Upper lobe of left lung (tissue), 4 donors: ENCODE measurements at regions not wholly inside any gene's neighbourhood (a gene's known extent, or its start where the extent isn't known, plus 50 kb on each side); places are given as distances from the start of the nearest gene placed in this dataset.

ENCODE experiments used
- EP300 ChIP-seq, 4 donors: sonication (generic); formaldehyde crosslinking; IDR thresholded peaks; one replicate each; pipeline ENCODE4 v1.5.1; 2017; ENCODE audit warnings: antibody characterized with exemption in 4 of 4, control low read depth in 2 of 4
- POLR2A ChIP-seq, 4 donors: fragments of 450-650 bp; IDR thresholded peaks; one replicate each; pipeline ENCODE4 v1.5.1; 2016 to 2017; ENCODE audit warnings: antibody characterized with exemption in 4 of 4, mild to moderate bottlenecking in 2 of 4
- POLR2AphosphoS5 ChIP-seq, 2 donors: sonication (generic); formaldehyde crosslinking; IDR thresholded peaks; one replicate each; pipeline ENCODE4 v1.5.1; 2017; ENCODE audit warnings: antibody characterized with exemption in 2 of 2
- TF ChIP-seq, protein P1 (sequence below), 6 experiments: fragments of 450-650 bp in 4 of 6; fragments of 200-600 bp in 2 of 6; sonication (generic) in 2 of 6; IDR thresholded peaks; one replicate each; pipeline ENCODE4 v1.5.1; 2016 to 2019; ENCODE audit warnings: antibody characterized with exemption in 6 of 6

DNA sequence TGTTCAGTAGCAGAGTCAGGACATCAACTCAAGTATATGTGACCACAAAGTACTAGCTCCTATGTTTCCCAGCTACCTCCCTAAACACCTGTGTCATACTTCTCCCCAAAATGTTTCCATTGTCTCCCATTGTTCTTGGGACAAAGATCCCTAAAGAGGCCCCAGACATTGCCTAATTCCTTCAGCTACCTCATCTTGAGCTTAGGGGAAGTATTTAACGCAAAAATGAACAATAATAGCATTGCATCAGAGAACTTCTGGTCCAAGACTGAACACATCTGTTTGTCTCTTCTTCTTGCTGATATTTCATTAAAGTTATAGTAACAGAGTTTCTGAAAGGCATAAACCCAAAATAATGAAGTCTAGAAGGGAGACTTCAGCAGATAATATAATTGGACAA lies 430.8 kb downstream of the MTRR start:
- TF ChIP-seq POLR2AphosphoS5 (IDR thresholded peaks at IDR 0.05): no peak
- TF ChIP-seq, protein P1, sequence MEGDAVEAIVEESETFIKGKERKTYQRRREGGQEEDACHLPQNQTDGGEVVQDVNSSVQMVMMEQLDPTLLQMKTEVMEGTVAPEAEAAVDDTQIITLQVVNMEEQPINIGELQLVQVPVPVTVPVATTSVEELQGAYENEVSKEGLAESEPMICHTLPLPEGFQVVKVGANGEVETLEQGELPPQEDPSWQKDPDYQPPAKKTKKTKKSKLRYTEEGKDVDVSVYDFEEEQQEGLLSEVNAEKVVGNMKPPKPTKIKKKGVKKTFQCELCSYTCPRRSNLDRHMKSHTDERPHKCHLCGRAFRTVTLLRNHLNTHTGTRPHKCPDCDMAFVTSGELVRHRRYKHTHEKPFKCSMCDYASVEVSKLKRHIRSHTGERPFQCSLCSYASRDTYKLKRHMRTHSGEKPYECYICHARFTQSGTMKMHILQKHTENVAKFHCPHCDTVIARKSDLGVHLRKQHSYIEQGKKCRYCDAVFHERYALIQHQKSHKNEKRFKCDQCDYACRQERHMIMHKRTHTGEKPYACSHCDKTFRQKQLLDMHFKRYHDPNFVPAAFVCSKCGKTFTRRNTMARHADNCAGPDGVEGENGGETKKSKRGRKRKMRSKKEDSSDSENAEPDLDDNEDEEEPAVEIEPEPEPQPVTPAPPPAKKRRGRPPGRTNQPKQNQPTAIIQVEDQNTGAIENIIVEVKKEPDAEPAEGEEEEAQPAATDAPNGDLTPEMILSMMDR (IDR thresholded peaks at IDR 0.05): no peak
- TF ChIP-seq POLR2A (IDR thresholded peaks at IDR 0.05): no peak
- no peak for TF ChIP-seq EP300 (IDR thresholded peaks at IDR 0.05)
